ENCODE measurements at regions not wholly inside any gene's neighbourhood (a gene's known extent, or its start where the extent isn't known, plus 50 kb on each side); places are given as distances from the start of the nearest gene placed in this dataset.

DNA sequence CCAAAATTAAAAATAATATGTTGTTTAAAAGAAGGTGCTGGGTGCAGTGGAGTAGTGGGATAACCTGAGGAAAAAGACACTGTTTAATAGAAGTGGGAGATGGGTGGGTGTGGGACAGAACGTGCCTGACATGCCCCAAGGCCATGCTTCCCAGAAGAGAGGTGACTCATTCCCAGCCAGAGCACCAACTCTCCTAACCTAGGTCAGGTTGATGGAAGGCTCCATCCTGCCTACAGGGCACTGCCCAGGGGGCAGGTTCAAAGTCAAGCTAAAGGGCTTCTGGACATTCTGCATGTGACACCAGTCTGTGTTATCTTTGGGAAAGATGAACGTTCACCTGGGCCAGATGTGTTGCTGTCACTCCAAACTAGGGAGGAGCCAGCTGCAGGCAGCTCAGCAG is 453.1 kb downstream of the SOX6 start:
- Mint-ChIP-seq H3K4me3 (no peak overlapping the region), H3K36me3 (ENCODE audit: low read depth) (no peaks in the 10 kb centered on the region), H3K9me3 (no peaks in the 10 kb centered on the region), H3K27ac (no peak overlapping the region), H3K27me3 (ENCODE audit: insufficient read depth, low read depth, poor library complexity) (no peaks in the 10 kb centered on the region), H3K4me1 (no peaks in the 10 kb centered on the region)
- H3K4me3 ChIP-seq = no peak overlapping the region
- no peak overlapping the region for H3K27ac ChIP-seq (ENCODE audit: low read depth)
- H3K4me2 ChIP-seq = no peak overlapping the region
- no peaks in the 10 kb centered on the region for H3K9me2 ChIP-seq (ENCODE audit: insufficient read depth)
- no peaks in the 10 kb centered on the region for H3F3A ChIP-seq (replicated peaks; ENCODE audit: low read depth)
- no peaks in the 10 kb centered on the region for H3K36me3 ChIP-seq (ENCODE audit: insufficient read depth)
- DNase-seq (ENCODE audit: low spot score) = no peak
- no peak overlapping the region for H2AFZ ChIP-seq
- H3K4me1 ChIP-seq (ENCODE audit: insufficient read depth) = no peaks in the 10 kb centered on the region
- no peak for ATAC-seq
- TF ChIP-seq, protein P1, sequence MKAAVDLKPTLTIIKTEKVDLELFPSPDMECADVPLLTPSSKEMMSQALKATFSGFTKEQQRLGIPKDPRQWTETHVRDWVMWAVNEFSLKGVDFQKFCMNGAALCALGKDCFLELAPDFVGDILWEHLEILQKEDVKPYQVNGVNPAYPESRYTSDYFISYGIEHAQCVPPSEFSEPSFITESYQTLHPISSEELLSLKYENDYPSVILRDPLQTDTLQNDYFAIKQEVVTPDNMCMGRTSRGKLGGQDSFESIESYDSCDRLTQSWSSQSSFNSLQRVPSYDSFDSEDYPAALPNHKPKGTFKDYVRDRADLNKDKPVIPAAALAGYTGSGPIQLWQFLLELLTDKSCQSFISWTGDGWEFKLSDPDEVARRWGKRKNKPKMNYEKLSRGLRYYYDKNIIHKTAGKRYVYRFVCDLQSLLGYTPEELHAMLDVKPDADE (IDR thresholded peaks at IDR 0.05) = no peak
- TF ChIP-seq ZNF331 (CRISPR knock-in tag; IDR thresholded peaks at IDR 0.05; ENCODE audit: low read depth) (no peak), NANOG (IDR thresholded peaks at IDR 0.05; ENCODE audit: borderline replicate concordance) (no peak), ZNF114 (CRISPR knock-in tag; IDR thresholded peaks at IDR 0.05) (no peak), POLR2AphosphoS5 (IDR thresholded peaks at IDR 0.05; ENCODE audit: low read depth) (no peak), CREB1 (CRISPR knock-in tag; IDR thresholded peaks at IDR 0.05; ENCODE audit: low read depth) (no peak), STAT1 (IDR thresholded peaks at IDR 0.05; ENCODE audit: unreplicated experiment) (no peak), EZH2 (IDR thresholded peaks at IDR 0.05; ENCODE audit: low read depth, unreplicated experiment) (no peak)
- TF ChIP-seq, protein P2, sequence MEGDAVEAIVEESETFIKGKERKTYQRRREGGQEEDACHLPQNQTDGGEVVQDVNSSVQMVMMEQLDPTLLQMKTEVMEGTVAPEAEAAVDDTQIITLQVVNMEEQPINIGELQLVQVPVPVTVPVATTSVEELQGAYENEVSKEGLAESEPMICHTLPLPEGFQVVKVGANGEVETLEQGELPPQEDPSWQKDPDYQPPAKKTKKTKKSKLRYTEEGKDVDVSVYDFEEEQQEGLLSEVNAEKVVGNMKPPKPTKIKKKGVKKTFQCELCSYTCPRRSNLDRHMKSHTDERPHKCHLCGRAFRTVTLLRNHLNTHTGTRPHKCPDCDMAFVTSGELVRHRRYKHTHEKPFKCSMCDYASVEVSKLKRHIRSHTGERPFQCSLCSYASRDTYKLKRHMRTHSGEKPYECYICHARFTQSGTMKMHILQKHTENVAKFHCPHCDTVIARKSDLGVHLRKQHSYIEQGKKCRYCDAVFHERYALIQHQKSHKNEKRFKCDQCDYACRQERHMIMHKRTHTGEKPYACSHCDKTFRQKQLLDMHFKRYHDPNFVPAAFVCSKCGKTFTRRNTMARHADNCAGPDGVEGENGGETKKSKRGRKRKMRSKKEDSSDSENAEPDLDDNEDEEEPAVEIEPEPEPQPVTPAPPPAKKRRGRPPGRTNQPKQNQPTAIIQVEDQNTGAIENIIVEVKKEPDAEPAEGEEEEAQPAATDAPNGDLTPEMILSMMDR (conservative IDR thresholded peaks at IDR 0.05; ENCODE audit: low read depth in 2 of 2) = no peak
- TF ChIP-seq, protein P3, sequence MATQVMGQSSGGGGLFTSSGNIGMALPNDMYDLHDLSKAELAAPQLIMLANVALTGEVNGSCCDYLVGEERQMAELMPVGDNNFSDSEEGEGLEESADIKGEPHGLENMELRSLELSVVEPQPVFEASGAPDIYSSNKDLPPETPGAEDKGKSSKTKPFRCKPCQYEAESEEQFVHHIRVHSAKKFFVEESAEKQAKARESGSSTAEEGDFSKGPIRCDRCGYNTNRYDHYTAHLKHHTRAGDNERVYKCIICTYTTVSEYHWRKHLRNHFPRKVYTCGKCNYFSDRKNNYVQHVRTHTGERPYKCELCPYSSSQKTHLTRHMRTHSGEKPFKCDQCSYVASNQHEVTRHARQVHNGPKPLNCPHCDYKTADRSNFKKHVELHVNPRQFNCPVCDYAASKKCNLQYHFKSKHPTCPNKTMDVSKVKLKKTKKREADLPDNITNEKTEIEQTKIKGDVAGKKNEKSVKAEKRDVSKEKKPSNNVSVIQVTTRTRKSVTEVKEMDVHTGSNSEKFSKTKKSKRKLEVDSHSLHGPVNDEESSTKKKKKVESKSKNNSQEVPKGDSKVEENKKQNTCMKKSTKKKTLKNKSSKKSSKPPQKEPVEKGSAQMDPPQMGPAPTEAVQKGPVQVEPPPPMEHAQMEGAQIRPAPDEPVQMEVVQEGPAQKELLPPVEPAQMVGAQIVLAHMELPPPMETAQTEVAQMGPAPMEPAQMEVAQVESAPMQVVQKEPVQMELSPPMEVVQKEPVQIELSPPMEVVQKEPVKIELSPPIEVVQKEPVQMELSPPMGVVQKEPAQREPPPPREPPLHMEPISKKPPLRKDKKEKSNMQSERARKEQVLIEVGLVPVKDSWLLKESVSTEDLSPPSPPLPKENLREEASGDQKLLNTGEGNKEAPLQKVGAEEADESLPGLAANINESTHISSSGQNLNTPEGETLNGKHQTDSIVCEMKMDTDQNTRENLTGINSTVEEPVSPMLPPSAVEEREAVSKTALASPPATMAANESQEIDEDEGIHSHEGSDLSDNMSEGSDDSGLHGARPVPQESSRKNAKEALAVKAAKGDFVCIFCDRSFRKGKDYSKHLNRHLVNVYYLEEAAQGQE (IDR thresholded peaks at IDR 0.05; ENCODE audit: unreplicated experiment) = no peak
- TF ChIP-seq, protein P4, sequence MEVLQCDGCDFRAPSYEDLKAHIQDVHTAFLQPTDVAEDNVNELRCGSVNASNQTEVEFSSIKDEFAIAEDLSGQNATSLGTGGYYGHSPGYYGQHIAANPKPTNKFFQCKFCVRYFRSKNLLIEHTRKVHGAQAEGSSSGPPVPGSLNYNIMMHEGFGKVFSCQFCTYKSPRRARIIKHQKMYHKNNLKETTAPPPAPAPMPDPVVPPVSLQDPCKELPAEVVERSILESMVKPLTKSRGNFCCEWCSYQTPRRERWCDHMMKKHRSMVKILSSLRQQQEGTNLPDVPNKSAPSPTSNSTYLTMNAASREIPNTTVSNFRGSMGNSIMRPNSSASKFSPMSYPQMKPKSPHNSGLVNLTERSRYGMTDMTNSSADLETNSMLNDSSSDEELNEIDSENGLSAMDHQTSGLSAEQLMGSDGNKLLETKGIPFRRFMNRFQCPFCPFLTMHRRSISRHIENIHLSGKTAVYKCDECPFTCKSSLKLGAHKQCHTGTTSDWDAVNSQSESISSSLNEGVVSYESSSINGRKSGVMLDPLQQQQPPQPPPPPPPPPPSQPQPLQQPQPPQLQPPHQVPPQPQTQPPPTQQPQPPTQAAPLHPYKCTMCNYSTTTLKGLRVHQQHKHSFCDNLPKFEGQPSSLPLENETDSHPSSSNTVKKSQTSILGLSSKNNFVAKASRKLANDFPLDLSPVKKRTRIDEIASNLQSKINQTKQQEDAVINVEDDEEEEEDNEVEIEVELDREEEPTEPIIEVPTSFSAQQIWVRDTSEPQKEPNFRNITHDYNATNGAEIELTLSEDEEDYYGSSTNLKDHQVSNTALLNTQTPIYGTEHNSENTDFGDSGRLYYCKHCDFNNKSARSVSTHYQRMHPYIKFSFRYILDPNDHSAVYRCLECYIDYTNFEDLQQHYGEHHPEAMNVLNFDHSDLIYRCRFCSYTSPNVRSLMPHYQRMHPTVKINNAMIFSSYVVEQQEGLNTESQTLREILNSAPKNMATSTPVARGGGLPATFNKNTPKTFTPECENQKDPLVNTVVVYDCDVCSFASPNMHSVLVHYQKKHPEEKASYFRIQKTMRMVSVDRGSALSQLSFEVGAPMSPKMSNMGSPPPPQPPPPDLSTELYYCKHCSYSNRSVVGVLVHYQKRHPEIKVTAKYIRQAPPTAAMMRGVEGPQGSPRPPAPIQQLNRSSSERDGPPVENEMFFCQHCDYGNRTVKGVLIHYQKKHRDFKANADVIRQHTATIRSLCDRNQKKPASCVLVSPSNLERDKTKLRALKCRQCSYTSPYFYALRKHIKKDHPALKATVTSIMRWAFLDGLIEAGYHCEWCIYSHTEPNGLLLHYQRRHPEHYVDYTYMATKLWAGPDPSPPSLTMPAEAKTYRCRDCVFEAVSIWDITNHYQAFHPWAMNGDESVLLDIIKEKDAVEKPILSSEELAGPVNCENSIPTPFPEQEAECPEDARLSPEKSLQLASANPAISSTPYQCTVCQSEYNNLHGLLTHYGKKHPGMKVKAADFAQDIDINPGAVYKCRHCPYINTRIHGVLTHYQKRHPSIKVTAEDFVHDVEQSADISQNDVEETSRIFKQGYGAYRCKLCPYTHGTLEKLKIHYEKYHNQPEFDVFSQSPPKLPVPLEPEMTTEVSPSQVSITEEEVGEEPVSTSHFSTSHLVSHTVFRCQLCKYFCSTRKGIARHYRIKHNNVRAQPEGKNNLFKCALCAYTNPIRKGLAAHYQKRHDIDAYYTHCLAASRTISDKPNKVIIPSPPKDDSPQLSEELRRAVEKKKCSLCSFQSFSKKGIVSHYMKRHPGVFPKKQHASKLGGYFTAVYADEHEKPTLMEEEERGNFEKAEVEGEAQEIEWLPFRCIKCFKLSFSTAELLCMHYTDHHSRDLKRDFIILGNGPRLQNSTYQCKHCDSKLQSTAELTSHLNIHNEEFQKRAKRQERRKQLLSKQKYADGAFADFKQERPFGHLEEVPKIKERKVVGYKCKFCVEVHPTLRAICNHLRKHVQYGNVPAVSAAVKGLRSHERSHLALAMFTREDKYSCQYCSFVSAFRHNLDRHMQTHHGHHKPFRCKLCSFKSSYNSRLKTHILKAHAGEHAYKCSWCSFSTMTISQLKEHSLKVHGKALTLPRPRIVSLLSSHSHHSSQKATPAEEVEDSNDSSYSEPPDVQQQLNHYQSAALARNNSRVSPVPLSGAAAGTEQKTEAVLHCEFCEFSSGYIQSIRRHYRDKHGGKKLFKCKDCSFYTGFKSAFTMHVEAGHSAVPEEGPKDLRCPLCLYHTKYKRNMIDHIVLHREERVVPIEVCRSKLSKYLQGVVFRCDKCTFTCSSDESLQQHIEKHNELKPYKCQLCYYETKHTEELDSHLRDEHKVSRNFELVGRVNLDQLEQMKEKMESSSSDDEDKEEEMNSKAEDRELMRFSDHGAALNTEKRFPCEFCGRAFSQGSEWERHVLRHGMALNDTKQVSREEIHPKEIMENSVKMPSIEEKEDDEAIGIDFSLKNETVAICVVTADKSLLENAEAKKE (CRISPR knock-in tag; IDR thresholded peaks at IDR 0.05) = no peak
- no peaks in the 10 kb centered on the region for H4K20me1 ChIP-seq (replicated peaks; ENCODE audit: insufficient read depth)
- H3K27me3 ChIP-seq (ENCODE audit: insufficient read depth) = no peaks in the 10 kb centered on the region
- H3K79me2 ChIP-seq (replicated peaks; ENCODE audit: insufficient read depth) = no peaks in the 10 kb centered on the region
